ENCODE measurements at regions not wholly inside any gene's neighbourhood (a gene's known extent, or its start where the extent isn't known, plus 50 kb on each side); places are given as distances from the start of the nearest gene placed in this dataset.

- no peaks in the 10 kb centered on the region for H3K4me1 ChIP-seq (ENCODE audit: low read length)
- H3K36me3 ChIP-seq (replicated peaks; ENCODE audit: low read depth, low read length), result no peaks in the 10 kb centered on the region
- H2AFZ ChIP-seq (ENCODE audit: low read depth, low read length), result no peak overlapping the region
- H3K27ac ChIP-seq (ENCODE audit: low read length), result no peak overlapping the region
- TF ChIP-seq CTCF (IDR thresholded peaks at IDR 0.05; ENCODE audit: low read depth, low read length), result no peak
- TF ChIP-seq EZH2phosphoT487 (IDR thresholded peaks at IDR 0.05; ENCODE audit: low read depth), result no peak
- no peak overlapping the region for H3K4me2 ChIP-seq (ENCODE audit: low read length)
- no peaks in the 10 kb centered on the region for H3K9me3 ChIP-seq (ENCODE audit: insufficient read depth, low read length)
- no peaks in the 10 kb centered on the region for H4K20me1 ChIP-seq (ENCODE audit: insufficient read depth, low read length)
- no peaks in the 10 kb centered on the region for H3K79me2 ChIP-seq (ENCODE audit: low read length)
- no peak overlapping the region for H3K9ac ChIP-seq (ENCODE audit: low read length)
- no peaks in the 10 kb centered on the region for H3K27me3 ChIP-seq (ENCODE audit: low read depth, low read length)
- no peak overlapping the region for H3K4me3 ChIP-seq (ENCODE audit: low read length)
These were observed 420.0 kb upstream of the MYT1L start for GRCh38 chr2:2750867-2751714.

- Histone ChIP-seq H3K36me3 (replicated peaks; ENCODE audit: low read depth, low read length) (no peaks in the 10 kb centered on the region), H2AFZ (ENCODE audit: low read depth, low read length) (no peak overlapping the region), H3K9ac (ENCODE audit: low read length) (no peak overlapping the region), H3K9me3 (ENCODE audit: insufficient read depth, low read length) (no peaks in the 10 kb centered on the region), H3K27me3 (ENCODE audit: low read depth, low read length) (no peaks in the 10 kb centered on the region), H3K4me3 (ENCODE audit: low read length) (no peak overlapping the region), H3K4me2 (ENCODE audit: low read length) (no peak overlapping the region), H4K20me1 (ENCODE audit: insufficient read depth, low read length) (no peaks in the 10 kb centered on the region), H3K27ac (ENCODE audit: low read length) (no peak overlapping the region), H3K4me1 (ENCODE audit: low read length) (no peaks in the 10 kb centered on the region), H3K79me2 (ENCODE audit: low read length) (no peaks in the 10 kb centered on the region)
- TF ChIP-seq EZH2phosphoT487 (IDR thresholded peaks at IDR 0.05; ENCODE audit: low read depth), result no peak
- TF ChIP-seq CTCF (IDR thresholded peaks at IDR 0.05; ENCODE audit: low read depth, low read length), result no peak
These were observed 418.1 kb upstream of the MYT1L start for GRCh38 chr2:2749206-2749598.

GRCh38 chr2:2748399-2749205 is 417.5 kb upstream of the MYT1L start:
- Histone ChIP-seq H3K27me3 (ENCODE audit: low read depth, low read length) (no peaks in the 10 kb centered on the region), H3K36me3 (replicated peaks; ENCODE audit: low read depth, low read length) (no peaks in the 10 kb centered on the region)

More at GRCh38 chr2:2748399-2749205, 417.5 kb upstream of the MYT1L start:
- H3K4me1 ChIP-seq (ENCODE audit: low read length), result no peaks in the 10 kb centered on the region
- no peak overlapping the region for H2AFZ ChIP-seq (ENCODE audit: low read depth, low read length)
- no peak for TF ChIP-seq EZH2phosphoT487 (IDR thresholded peaks at IDR 0.05; ENCODE audit: low read depth)
- TF ChIP-seq CTCF (IDR thresholded peaks at IDR 0.05; ENCODE audit: low read depth, low read length), result no peak
- H3K9ac ChIP-seq (ENCODE audit: low read length), result no peak overlapping the region
- no peak overlapping the region for H3K4me2 ChIP-seq (ENCODE audit: low read length)
- H3K4me3 ChIP-seq (ENCODE audit: low read length), result no peak overlapping the region
- H4K20me1 ChIP-seq (ENCODE audit: insufficient read depth, low read length), result no peaks in the 10 kb centered on the region
- no peaks in the 10 kb centered on the region for H3K9me3 ChIP-seq (ENCODE audit: insufficient read depth, low read length)
- no peaks in the 10 kb centered on the region for H3K79me2 ChIP-seq (ENCODE audit: low read length)
- no peak overlapping the region for H3K27ac ChIP-seq (ENCODE audit: low read length)
